ENCODE measurements at regions not wholly inside any gene's neighbourhood (a gene's known extent, or its start where the extent isn't known, plus 50 kb on each side); places are given as distances from the start of the nearest gene placed in this dataset.
"Not testable (repeated sequence)": the region's sequence is repeated elsewhere in the genome, so short reads cannot be mapped to it uniquely, and the experiment has no call there.

DNA sequence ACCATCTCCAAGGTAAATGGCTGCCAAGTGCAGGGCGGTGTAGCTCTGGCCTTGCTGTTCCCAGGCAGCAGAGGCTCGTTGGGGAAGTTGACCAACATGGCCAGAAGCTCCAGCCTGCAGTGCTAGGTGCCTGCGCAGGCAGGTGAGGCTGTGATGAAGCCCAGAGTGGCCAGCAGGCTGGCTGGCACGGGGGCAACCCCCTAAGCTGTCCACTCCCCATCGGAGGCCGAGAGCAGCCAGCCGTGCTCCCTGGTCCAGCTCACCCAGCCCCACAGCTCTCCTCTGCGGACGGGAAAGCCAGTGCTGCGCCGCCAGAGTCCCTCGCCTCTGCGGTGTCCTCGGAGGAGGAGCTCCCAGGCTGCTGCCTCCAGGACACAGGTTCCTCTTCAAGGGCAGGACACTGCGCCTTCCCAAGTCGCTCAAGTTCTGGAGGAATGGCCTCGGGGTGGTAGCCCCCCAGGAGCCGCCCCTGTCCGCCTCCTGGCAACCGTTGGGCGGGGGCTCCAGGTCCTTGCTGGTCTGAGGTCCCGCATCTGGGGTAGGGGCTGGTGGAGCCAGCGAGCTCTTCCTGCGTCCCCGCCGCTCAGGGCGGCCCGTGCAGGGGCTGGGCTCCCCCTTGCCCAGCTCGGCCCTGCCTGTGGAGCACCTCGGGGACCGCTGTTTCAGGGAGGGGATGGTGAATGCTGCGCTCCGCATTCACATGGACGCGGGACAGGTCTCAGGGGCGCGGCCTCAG lies 1438.1 kb upstream of the TPTE start:
- TF ChIP-seq POLR2AphosphoS5 (IDR thresholded peaks at IDR 0.05; ENCODE audit: low read depth) = not testable (repeated sequence)
- TF ChIP-seq, protein P1, sequence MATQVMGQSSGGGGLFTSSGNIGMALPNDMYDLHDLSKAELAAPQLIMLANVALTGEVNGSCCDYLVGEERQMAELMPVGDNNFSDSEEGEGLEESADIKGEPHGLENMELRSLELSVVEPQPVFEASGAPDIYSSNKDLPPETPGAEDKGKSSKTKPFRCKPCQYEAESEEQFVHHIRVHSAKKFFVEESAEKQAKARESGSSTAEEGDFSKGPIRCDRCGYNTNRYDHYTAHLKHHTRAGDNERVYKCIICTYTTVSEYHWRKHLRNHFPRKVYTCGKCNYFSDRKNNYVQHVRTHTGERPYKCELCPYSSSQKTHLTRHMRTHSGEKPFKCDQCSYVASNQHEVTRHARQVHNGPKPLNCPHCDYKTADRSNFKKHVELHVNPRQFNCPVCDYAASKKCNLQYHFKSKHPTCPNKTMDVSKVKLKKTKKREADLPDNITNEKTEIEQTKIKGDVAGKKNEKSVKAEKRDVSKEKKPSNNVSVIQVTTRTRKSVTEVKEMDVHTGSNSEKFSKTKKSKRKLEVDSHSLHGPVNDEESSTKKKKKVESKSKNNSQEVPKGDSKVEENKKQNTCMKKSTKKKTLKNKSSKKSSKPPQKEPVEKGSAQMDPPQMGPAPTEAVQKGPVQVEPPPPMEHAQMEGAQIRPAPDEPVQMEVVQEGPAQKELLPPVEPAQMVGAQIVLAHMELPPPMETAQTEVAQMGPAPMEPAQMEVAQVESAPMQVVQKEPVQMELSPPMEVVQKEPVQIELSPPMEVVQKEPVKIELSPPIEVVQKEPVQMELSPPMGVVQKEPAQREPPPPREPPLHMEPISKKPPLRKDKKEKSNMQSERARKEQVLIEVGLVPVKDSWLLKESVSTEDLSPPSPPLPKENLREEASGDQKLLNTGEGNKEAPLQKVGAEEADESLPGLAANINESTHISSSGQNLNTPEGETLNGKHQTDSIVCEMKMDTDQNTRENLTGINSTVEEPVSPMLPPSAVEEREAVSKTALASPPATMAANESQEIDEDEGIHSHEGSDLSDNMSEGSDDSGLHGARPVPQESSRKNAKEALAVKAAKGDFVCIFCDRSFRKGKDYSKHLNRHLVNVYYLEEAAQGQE (IDR thresholded peaks at IDR 0.05; ENCODE audit: insufficient replicate concordance, low read depth) = not testable (repeated sequence)
- TF ChIP-seq, protein P2, sequence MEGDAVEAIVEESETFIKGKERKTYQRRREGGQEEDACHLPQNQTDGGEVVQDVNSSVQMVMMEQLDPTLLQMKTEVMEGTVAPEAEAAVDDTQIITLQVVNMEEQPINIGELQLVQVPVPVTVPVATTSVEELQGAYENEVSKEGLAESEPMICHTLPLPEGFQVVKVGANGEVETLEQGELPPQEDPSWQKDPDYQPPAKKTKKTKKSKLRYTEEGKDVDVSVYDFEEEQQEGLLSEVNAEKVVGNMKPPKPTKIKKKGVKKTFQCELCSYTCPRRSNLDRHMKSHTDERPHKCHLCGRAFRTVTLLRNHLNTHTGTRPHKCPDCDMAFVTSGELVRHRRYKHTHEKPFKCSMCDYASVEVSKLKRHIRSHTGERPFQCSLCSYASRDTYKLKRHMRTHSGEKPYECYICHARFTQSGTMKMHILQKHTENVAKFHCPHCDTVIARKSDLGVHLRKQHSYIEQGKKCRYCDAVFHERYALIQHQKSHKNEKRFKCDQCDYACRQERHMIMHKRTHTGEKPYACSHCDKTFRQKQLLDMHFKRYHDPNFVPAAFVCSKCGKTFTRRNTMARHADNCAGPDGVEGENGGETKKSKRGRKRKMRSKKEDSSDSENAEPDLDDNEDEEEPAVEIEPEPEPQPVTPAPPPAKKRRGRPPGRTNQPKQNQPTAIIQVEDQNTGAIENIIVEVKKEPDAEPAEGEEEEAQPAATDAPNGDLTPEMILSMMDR (IDR thresholded peaks at IDR 0.05; ENCODE audit: insufficient read depth, low read length) = not testable (repeated sequence)

Measured in HL-60 (cell line).